ENCODE measurements at regions not wholly inside any gene's neighbourhood (a gene's known extent, or its start where the extent isn't known, plus 50 kb on each side); places are given as distances from the start of the nearest gene placed in this dataset.

GRCh38 chr5:75894482-75894881, 177.2 kb upstream of the POC5 start:
- no peak overlapping the region for H3K27ac ChIP-seq
- ATAC-seq, result no peak
- WGBS (ENCODE audit: insufficient coverage, low coverage, low lambda C conversion rate, missing lambda C conversion rate), result 25% methylated on average over 1 of the region's 1 CpG
- DNase-seq, result no peak
- H3K4me1 ChIP-seq, result no peaks in the 10 kb centered on the region
- H3K9me3 ChIP-seq, result no peaks in the 10 kb centered on the region
- no peaks in the 10 kb centered on the region for H3K27me3 ChIP-seq
- intact Hi-C loops (cut with DNase I), result no loop called here
- H3K36me3 ChIP-seq, result no peaks in the 10 kb centered on the region
- TF ChIP-seq POLR2A (IDR thresholded peaks at IDR 0.05) (no peak), CTCF (IDR thresholded peaks at IDR 0.05) (no peak)
- no peak overlapping the region for H3K4me3 ChIP-seq

DNA sequence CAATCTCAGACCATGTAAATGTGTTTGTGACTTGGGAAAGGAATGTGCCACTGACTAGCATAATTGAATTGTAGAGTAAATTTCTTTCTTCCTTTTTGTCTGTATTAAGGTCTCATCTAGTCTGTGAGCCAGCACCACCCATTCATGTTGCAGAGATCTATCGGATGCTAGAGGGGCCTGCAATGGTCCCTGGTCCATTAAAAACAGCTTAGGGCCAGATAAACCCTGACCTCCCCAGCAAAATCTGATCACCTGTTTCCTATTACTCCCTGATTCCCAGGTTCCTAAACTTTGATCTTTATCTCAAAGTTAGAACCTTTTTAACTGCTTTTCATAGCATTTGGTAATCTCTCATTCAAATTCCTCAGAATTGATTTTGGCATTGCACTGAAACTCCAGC, 174.5 kb upstream of the POC5 start:
- intact Hi-C loops (cut with DNase I), result no loop called here
- no peaks in the 10 kb centered on the region for H3K27me3 ChIP-seq

DNA sequence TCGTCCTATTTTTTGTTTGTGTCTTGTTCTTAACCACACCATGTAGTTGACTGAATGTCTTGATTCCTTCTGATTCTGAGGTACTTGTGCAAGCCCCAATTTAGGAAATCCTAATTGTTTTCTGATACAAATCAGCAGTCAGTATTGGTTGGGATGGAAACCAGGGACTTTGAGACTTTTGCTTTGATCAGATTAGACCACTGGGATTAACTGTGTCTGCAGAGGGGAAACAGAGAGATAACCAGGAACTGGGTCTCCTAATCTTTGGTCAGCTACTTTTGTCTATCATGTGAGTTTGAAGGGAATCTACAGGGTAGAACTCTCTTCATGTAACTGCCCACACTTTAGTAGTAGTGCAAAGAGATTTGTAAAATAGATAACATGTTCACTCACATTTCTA, 173.8 kb upstream of the POC5 start:
- Histone ChIP-seq H3K9me3 (no peaks in the 10 kb centered on the region), H3K27ac (no peak overlapping the region), H3K27me3 (no peaks in the 10 kb centered on the region), H3K36me3 (no peaks in the 10 kb centered on the region), H3K4me1 (no peaks in the 10 kb centered on the region), H3K4me3 (no peak overlapping the region)
- WGBS (ENCODE audit: insufficient coverage, low coverage, low lambda C conversion rate, missing lambda C conversion rate), result 44% methylated on average over 1 of the region's 1 CpG
- ATAC-seq, result no peak
- TF ChIP-seq POLR2A (IDR thresholded peaks at IDR 0.05) (no peak), CTCF (IDR thresholded peaks at IDR 0.05) (no peak)
- intact Hi-C loops (cut with DNase I), result no loop called here
- DNase-seq, result no peak

More for the DNA sequence above, 174.5 kb upstream of the POC5 start:
- ATAC-seq (no peak), DNase-seq (no peak)
- no peak overlapping the region for H3K27ac ChIP-seq
- TF ChIP-seq POLR2A (IDR thresholded peaks at IDR 0.05) (no peak), CTCF (IDR thresholded peaks at IDR 0.05) (no peak)
- WGBS (ENCODE audit: insufficient coverage, low coverage, low lambda C conversion rate, missing lambda C conversion rate), result 60% methylated on average over 1 of the region's 1 CpG
- no peaks in the 10 kb centered on the region for H3K9me3 ChIP-seq
- no peak overlapping the region for H3K4me3 ChIP-seq
- H3K36me3 ChIP-seq, result no peaks in the 10 kb centered on the region
- H3K4me1 ChIP-seq, result no peaks in the 10 kb centered on the region

DNA sequence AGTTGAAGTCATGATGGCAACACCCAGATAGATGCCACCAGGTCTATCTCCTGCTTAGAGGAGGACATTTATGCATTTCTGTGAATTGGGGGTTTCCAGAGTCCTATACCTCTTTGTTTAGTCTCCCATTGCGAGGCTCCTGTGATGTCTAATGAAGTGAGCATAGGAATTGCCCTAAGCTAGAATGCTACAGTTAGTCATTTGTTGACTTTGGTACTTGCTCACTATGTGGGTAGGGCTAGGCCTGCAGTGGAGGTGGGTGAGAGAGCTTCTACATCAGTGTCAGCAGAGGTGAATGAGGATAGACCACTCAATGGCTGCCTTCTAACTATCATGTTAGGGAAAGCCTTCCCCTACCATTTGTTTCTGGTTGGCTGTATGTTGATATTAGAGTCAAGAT, 173.3 kb upstream of the POC5 start:
- ATAC-seq (no peak), DNase-seq (no peak)
- no peaks in the 10 kb centered on the region for H3K36me3 ChIP-seq
- H3K27me3 ChIP-seq, result no peaks in the 10 kb centered on the region
- H3K27ac ChIP-seq, result no peak overlapping the region
- intact Hi-C loops (cut with DNase I), result no loop called here
- 44% methylated on average over 1 of the region's 1 CpG for WGBS (ENCODE audit: insufficient coverage, low coverage, low lambda C conversion rate, missing lambda C conversion rate)
- TF ChIP-seq CTCF (IDR thresholded peaks at IDR 0.05), result no peak
- no peak for TF ChIP-seq POLR2A (IDR thresholded peaks at IDR 0.05)
- H3K9me3 ChIP-seq, result no peaks in the 10 kb centered on the region
- no peaks in the 10 kb centered on the region for H3K4me1 ChIP-seq
- H3K4me3 ChIP-seq, result no peak overlapping the region

DNA sequence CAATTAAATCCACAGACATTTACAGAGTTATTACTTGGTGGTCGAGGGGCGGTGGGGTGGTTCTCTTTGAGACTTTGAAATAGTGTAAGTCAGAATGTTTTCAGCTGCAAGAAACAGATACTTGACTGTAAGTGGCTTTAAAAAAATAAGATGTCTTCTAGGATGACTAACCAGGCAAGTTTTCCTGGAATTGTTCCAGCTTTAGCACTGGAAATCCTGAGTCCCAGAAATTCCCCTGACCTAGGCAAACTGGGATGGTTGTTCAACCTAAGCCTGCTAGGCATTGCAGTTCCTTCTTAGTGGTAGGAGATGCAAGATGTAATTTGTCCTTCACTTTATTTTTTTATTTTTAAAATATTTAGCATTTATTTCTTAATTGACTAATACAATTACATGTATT, 169.5 kb upstream of the POC5 start:
- Histone ChIP-seq H3K36me3 (no peaks in the 10 kb centered on the region), H3K9me3 (no peaks in the 10 kb centered on the region), H3K4me1 (no peaks in the 10 kb centered on the region), H3K27me3 (no peaks in the 10 kb centered on the region), H3K4me3 (no peak overlapping the region), H3K27ac (no peak overlapping the region)
- WGBS (ENCODE audit: insufficient coverage, low coverage, low lambda C conversion rate, missing lambda C conversion rate), result 76% methylated on average over 2 of the region's 2 CpGs
- ATAC-seq (no peak), DNase-seq (no peak)
- intact Hi-C loops (cut with DNase I), result no loop called here
- TF ChIP-seq POLR2A (IDR thresholded peaks at IDR 0.05), result no peak
- TF ChIP-seq CTCF (IDR thresholded peaks at IDR 0.05), result no peak
